Fibroblast of skin of left quadriceps (primary cell): ENCODE measurements at regions not wholly inside any gene's neighbourhood (a gene's known extent, or its start where the extent isn't known, plus 50 kb on each side); places are given as distances from the start of the nearest gene placed in this dataset.

Experiments
- DNase-seq, 2 experiments: peaks; one replicate each; pipeline ENCODE4 v3.0.0-alpha.2; 2013; ENCODE audit warnings: low read depth in 2 of 2

DNA sequence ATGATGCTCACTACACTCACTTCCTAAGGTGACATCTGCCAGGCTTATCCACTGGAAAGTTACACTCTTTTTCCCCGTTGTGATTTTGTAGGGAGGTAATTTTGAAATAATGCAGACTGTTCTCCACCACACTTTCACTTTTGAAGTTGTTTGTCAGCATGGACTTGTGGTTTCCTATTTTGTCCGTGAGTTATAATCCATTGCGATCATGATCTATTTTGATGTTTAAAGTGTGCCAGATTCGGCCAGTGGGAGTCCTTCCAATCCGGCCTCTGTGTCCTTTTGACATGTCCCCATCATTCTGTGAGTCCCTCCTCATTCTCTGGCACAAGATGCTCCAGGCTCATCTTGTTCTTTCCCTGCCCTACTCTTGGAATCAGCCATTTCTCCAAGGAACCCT is 211.3 kb upstream of the KLF4 start:
- no peak for DNase-seq

DNA sequence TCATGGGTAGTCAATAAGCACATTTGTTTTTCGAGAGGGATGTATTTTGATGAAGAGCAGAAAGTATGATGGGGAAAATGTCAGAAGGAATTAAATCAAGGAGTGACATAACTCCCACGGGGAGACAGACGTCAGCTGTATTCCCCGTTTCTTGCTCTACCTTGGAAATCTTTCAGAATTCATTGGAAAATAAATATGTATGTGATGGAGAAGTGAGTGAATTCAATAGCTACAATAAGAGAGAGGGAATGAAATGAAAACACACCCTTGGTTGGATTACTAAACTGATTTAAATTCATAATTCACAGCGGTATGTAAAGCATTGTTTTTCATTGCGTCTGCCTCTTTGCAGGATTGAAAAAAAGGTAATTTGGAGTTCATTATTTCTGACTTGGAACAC is 209.7 kb upstream of the KLF4 start:
- DNase-seq, result no peak

DNA sequence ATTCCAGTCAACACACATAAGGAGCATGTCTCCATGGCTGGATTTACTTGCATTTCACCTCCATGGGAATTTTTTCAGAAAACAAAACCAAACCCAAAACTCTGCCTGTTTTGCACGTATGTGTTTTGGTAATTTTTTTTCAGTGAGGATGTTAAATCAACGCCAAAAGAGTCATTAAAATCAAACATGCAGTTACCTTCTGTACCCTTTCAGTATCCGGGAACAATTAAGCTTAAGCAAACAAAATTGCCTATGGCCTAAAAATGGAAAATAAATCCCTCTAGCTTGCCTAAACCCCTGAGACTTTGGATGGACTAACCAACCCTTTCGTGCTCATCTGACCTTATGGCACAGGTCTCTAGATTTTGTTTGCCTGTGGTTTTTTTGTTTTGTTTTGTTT is 209.2 kb upstream of the KLF4 start:
- no peak for DNase-seq

DNA sequence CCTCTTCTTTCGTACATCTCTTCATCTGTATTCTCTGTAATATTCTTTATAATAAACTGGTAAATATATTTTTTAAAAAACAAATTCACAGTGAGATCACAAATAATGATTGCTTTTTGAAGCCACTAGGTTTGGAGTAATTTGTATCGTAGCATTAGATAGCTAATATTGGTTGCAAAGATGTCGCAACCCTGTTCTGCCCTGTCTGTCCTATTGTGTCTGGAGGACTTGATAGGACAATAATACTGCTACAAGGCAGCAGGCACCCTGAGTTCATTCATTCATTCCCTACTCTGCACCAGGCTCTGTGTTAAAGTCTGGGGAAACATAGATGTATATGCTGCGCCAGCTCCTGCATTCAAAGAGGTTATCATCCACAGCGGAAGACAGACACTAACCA is 206.7 kb upstream of the KLF4 start:
- no peak for DNase-seq

DNA sequence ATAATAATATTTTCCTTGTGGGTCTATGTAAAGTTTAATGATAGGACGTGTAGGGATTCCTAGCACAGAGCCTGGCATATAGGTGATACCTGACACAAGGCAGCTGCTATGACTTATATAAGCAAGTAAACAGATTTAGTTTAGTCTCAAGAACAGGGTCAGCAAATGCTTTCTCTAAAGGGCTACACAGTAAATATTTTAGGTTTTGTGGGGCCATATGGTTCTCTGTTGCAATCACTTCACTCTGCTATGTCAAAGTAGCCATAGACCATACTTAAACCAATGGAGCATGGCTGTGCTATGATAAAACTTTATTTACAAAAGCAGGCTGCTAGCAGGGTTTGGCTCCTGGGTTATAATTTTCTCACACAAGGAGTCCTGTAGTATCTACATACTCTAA is 204.8 kb upstream of the KLF4 start:
- no peak for DNase-seq

DNA sequence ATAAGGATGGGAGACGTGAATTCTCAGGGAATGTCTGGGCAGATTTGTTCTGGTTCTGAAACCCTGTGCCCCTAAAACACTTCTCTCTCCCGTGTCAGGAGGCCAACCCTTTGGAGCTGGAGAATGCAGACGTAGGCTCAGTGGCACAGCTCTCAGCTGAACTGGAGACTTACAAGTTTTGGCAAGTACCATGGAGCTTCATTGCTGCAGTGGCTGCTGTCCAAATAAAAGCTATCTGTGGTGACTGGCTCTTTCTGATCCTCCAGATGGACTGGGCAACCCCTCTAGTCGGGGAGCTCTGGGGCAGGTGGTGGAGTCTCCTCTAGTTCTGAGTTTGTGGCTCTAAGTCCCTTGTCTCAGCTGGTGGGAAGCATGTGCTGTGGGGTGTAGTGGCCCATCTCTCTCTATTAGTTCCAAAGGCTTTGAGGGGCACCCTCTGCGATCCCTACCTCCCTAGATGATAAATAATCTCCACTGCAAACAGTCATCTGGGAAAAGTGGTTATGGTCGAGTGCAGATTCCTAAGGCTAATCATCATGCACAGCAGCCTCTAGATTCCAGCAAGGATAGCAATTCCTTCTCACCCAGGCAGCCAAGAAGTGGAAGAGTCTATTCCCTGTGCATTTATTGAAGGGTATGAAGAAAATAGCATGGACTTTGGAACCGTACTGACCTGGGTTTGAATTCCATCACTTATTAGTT is 204.2 kb upstream of the KLF4 start:
- DNase-seq, result no peak

DNA sequence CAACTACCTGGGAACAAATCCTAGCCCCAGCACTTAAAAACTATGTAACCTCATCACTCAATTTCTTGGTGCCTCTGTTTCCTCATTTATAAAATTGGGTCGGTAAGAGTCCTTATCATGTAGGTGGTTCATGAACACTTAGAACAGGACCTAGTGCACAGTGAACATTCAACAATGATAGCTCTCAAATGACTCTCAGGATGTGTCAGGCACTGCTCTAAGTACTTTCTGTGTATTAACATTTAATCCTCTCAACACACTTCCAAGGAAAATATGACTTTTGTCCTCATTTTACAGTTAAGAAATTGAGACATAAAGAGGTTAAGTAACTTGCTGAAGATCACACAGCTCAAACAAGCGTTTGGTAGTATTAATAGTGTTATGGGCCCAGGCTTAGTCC is 202.1 kb upstream of the KLF4 start:
- DNase-seq, result no peak

DNA sequence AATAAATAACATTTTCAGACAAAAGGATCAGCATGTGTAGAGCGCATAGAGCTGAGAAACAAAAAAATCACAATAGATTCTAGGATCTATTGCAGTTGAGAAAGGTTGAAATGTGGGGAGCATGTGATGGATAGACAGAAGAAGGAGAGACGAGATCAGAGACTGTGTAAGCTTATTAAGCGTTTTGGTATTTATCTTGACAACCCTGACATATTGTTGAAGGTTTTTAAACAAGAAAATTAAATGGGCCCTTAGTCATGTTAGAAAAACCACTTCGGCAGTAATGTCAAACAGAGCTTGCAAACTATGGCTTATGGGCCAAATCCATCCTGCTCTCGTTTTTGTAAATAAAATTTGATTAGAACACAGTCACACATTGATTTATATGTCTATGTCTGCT is 200.5 kb upstream of the KLF4 start:
- DNase-seq, result no peak

DNA sequence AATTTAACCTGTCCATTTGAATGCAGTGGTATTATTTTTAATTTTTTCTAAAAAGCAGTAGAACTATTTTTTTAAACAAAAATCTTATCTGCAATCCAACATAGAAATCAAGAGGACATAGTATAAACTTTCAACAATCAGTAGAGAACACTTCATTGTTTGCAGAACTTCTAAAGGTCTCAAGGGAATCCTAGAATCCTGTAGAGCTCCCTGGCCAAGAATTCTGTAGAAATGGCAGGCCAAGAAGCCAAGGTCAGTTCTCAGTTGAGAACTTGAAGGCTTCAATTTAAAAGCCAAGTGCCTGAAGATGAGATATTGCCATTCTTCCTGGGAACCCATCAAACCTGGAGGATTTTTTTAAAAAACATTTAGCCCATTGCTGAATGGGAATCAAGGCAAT is 199.2 kb upstream of the KLF4 start:
- no peak for DNase-seq

DNA sequence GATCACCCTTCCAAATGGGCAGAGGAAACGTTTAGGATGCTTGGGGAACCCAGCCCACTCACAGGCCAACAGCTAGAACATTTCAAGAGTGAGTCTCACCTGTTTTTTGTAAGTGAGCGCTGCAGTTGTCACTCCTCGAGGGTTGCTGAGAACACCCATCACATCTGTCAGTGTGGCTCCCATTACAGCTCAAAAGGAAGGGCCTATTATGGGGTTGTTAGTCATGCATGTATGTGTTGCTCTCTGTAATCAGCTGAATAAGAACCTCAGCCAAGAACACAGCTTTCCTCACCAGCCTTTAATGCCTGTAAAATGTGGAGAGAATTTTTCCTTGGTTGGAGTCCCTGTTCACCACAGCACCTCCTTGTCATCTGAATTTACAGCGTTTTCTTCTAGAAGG is 196.3 kb upstream of the KLF4 start:
- no peak for DNase-seq

DNA sequence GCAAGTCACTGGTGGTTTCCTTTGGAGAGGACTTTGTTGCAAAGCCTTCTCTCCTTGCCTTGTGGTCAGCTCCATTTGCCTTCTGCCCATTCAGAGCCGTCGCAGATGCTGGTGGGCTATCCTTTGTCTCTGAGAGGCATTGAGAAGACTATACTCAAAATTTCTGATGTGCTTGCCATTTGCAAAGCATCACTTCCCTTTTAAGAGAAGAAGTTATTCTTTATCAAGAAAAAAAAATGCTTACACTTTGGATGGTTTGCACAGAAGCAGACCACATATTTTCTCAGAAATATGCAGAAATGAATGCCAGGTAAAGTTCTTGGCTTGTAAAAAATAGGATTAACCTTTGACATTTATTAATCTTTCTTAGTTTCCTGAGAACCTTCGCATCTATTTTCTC is 195.8 kb upstream of the KLF4 start:
- no peak for DNase-seq

DNA sequence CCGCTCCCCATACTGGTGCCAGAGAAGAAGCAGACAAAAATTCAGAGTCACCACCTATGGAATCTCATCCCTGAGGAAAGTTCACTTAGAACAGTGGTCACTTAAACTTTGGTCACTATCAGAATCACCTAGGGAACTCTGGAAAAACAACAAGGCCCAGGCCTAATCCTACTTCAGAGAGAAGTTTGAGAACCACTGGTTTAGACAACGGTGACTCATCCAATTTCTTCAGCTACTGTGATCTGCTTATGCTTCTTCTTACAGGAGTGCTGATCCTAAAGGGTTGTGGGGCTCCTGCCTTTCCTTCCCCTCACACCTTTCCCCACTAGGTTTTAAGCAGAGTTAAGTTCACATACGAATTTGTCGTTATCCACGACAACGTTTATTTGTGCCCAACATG is 194.7 kb upstream of the KLF4 start:
- DNase-seq, result no peak

DNA sequence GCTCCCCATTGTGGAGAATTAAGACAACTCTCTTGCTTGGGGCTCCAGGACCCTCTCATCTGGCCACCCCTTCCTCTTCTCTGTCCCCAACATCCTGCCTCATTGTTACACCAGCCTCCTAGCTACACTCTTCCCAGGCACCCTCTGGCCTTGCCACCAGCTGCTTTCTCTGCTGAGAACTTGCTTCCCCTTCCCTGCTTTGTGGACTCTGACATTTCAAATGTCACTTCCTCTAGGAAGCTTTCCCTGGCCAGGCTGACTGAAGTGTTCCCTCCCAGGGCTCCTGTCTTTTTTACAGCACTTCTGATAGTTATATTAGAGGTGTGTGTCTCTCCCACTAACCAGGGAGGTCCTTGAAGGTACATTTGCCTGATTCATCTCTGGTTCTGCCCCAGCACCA is 194.0 kb upstream of the KLF4 start:
- no peak for DNase-seq

DNA sequence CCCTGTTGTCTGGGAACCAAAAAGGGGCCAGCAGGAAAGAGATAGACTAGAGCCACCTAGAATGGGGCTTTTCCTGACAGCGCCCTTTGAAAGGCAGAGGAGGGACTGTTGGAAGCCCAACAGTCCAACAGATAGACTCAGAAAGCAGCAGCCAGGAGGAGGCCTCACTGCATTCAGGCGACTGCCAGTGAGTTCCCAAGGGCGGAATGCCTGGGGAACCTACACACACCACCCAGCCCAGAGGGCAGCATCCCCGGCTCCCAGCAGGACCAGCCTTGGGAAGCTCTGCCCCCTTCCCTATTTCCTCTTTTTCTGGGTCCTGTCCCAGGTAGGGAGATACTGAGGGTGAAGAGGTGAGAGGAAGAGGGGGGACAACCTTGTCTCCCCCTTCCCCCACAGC is 192.4 kb upstream of the KLF4 start:
- DNase-seq, result no peak

DNA sequence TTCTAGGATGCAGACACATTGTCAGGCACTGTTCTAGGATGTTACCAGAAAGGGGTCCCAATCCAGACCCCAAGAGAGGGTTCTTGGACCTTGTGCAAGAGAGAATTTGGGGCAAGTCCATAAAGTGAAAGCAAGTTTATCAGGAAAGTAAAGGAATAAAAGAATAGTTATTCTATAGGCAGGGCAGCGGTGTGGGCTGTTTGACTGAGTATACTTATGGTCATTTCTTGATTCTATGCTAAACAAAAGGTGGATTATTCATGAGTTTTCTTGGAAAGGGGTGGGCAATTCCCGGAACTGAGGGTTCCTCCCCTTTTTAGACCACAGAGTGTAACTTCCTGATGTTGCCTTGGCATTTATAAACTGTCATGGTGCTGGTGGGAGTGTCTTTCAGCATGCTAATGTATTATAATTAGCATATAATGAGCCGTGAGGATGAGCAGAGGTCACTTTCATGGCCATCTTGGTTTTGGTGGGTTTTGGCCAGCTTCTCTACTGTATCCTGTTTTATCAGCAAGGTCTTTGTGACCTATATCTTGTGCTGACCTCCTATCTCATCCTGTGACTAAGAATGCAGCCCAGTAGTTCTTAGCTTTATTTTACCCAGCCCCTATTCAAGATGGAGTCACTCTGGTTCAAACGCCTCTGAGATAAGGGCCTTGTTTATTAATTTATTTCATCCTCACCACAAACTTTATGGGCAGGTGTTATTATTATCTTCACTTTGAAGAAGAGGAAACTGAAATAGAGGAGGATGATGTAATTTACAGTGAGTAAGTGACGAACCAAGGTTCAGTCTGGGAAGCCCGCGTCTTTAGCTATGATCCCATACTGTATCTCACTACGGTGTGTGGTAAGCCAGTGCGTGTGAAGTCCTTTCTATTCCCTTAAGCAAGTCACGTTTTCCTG is 186.0 kb upstream of the KLF4 start:
- DNase-seq, result no peak

DNA sequence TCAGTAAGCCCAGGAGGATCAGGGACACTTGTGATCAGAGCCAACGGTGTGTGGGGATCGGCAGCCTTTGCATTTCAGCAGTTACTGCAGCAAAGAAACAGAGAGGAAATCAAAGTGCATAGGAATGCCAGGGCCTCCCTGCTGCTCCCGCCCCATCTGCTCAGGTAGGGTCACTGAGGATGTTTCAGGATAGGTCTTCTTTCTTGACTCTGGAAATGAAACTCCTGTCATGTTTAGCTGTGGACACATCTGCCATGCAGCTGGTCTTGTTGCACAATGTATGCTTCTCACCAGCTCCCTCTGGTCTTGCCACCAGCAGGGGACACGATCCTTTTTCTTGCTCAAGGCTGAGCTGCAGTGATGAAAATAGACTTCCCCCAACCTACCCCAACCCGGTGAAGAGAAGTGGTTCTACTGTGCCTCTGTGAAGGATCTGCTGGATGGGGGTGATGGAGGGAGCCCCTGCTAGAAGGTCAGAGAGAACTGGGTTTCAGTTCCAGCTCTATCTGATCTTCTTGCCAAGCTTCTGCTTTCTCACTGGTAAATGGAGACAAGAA is 185.2 kb upstream of the KLF4 start:
- no peak for DNase-seq

DNA sequence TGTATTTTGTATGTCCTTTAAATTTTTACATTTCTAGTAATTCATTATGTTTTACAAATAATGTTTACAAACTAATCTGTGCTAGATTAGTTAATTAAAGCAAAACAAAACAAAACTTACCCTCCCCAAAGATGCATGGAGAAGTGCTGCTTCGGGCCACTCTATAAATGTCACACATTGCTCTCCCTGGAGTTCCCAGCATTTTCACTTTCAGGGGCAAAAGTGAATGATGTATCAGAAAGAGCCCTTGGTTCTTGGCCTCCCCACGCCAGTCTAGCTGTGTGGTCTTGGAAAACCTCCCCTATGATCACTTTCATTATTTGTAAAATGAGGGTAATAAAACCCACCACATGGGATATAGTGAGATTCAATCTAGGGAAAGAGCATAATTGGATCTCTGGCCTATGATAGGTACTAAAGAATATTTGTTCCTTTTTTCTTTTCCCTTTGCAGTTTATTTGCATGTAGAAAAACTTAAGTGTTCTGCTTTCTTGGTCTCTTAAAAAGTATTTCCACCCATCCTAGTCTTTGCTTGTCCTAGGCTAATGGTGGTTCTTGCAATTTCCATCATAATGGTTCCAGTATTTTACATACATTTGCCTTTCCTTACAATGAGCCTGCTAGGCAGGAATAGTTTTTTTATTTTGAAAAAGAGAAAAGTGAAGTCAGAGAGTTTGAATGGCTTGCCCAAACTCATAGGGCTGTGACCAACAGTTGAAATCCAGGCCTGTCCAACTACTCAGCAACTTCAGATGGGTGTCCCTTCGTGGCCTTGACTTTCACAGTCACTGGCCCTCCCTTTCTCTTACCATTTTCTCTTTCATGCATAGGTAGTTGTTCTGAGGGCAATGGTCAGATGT is 184.5 kb upstream of the KLF4 start:
- no peak for DNase-seq

DNA sequence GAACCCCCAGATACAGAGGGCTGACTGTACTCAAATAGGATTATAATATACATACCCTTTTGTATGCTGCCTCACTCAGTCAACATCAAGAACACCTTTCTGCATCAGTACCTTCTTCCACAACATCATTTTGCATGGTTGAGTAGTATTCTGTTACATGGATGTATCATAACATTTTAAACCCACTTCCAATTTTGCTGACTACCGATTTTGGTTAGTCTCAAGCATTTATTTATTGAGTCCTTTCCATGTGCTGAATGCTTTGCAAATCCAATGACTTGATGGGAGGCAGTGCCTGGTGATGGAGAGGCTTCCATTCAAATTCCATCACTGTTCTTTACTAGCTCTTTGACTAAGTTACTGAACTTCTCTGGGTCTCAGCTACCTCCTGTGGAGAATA is 182.0 kb upstream of the KLF4 start:
- DNase-seq, result no peak

DNA sequence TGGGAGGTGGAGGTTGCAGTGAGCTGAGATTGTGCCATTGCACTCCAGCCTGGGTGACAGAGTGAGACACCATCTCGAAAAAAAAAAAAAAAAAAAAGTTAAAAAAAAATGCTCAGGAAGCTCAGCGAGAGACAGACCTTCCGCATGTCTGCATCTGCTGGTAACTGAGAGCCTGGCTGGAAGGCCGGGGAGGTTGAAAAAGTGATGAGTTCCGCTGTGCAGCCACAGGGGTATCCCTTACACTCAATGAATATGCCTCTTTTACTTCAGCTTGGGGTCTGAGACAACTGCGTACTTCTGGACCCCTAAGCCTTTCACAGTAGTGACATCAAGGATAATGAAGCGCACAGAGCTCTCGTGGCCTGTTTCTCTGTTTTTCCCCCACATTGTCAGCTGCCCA is 179.9 kb upstream of the KLF4 start:
- no peak for DNase-seq

DNA sequence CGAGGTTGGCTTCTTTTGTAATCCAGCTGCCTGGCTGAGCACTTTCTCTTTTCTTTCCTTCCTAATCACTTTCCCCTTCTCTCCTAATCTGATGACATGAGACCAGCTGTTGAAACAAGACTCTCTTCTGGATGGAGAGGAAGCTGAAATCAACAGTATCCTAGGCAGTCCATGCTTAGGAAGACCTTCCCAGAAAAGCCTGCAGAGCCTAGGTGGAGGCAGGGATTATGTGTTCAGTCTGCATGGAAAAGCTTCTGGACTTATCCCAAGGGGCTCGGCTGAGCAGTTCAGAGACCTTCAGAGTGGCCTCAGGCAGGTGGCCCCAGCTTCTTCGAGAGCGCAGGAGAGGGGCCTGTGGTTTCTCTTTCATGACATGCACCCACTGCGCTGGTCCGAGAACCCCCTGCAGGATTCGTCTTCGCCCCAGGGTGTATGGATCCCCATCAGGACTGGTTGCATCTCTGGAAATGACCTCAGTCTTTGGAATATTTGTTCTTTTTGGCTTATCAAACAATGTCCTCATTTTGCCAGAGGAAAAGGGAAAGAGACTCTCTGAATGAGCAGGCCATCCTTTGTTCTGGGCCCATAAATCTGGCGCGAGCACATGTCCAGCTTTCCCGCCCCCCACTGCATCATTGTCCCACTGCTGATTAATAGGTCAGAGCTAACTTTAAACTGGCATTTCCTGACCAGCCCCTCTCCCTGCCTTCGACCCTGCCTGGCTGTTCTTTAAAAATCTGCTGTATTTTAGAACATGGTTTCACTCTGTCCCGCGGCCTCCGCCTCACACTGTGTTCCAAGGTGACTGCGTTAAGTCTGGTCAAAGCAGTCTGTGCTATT is 177.9 kb upstream of the KLF4 start:
- DNase-seq, result no peak

DNA sequence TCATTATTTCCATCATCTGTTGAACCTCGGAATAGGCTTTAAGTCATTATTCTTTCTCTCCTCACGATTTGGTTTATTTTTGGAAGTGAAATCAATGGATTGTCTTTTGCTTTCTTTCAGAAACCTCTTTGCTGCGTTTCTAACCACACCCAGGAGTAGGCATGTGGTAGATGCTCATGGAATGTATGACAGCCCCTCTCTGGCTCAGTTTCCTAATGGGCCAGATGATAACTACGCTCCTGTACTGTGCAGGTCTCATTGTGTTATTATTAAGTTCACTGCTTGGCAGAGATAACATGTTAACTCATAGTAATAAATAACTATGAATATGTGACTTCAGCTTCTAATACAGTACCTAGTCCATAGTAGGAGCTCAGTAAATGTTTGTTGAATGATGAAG is 175.5 kb upstream of the KLF4 start:
- no peak for DNase-seq
